Duodenal mucosa (tissue), 2 donors: ENCODE measurements at regions not wholly inside any gene's neighbourhood (a gene's known extent, or its start where the extent isn't known, plus 50 kb on each side); places are given as distances from the start of the nearest gene placed in this dataset.
"Not testable (repeated sequence)": the region's sequence is repeated elsewhere in the genome, so short reads cannot be mapped to it uniquely, and the experiment has no call there.

Experiments used
- H3K27ac ChIP-seq: one replicate; pipeline ENCODE4 v1.7.0; 2013; ENCODE audit warnings: low read depth, low read length
- H3K27me3 ChIP-seq, 2 donors: one replicate each; pipeline ENCODE4 v1.7.0; 2013; ENCODE audit warnings: low read length in 2 of 2, control low read depth in 1 of 2; ENCODE audit not compliant: insufficient read depth in 2 of 2, control insufficient read depth in 1 of 2
- H3K36me3 ChIP-seq, 2 donors: one replicate each; pipeline ENCODE4 v1.7.0; 2013; ENCODE audit warnings: low read length in 2 of 2, control low read depth in 1 of 2; ENCODE audit not compliant: insufficient read depth in 2 of 2, control insufficient read depth in 1 of 2
- H3K4me1 ChIP-seq, 2 donors: one replicate each; pipeline ENCODE4 v1.7.0; 2013; ENCODE audit warnings: low read length in 2 of 2, control low read depth in 1 of 2; ENCODE audit not compliant: insufficient read depth in 2 of 2, control insufficient read depth in 1 of 2
- H3K4me3 ChIP-seq, 2 donors: one replicate each; pipeline ENCODE4 v1.7.0; 2013; ENCODE audit warnings: low read length in 2 of 2, low read depth in 1 of 2
- H3K9ac ChIP-seq, 2 donors: one replicate each; pipeline ENCODE4 v1.7.0; 2013; ENCODE audit warnings: low read length in 2 of 2, low read depth in 1 of 2
- H3K9me3 ChIP-seq, 2 donors: one replicate each; pipeline ENCODE4 v1.7.0; 2013; ENCODE audit warnings: low read length in 2 of 2, control low read depth in 1 of 2; ENCODE audit not compliant: control insufficient read depth in 1 of 2

DNA sequence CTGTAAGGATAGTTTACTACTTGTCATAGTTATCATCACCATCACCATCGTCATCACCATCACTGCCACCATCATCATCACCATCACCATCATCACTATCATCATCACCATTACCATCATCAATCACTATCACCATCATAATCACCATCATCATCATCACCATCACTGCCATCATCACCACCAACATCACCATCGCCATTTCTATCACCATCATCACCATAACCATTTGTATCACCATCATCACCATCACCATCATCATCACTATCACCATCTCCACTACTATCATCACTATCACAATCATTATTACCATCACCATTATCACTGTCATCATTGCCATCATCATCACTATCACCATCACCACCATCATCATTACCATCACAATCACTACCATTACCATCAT, 655.5 kb upstream of the DEFB115 start:
- Histone ChIP-seq H3K27ac (no peak overlapping the region), H3K4me3 (no peak overlapping the region), H3K36me3 (no peaks in the 10 kb centered on the region), H3K27me3 (no peaks in the 10 kb centered on the region), H3K4me1 (no peaks in the 10 kb centered on the region), H3K9me3 (peaks cover 0 to 10% of the 10 kb centered on the region in 2 donors), H3K9ac (no peak overlapping the region)

DNA sequence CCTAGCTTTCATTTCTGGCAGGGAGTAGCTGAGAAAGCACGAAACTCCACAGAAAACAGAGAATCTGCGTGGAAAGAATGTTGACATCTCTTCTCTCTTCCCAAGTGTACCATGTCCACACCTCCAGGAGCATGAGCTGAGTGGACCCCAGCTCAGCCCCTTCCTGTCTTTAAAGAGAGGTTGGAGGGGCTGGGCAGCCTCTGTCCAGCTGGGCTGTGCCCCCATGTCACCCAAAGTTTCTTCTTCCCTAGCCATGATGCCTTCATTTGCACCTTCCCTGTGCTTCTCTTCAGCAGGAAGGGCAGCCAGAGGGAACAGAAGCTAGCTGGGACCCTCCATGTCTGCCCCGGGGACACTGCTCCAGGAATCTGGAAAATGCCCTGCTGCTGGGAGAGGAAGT, 655.0 kb upstream of the DEFB115 start:
- no peaks in the 10 kb centered on the region for H3K27me3 ChIP-seq
- H3K27ac ChIP-seq, result no peak overlapping the region
- peaks cover 3 to 15% of the 10 kb centered on the region in 2 donors for H3K9me3 ChIP-seq
- H3K4me1 ChIP-seq, result no peaks in the 10 kb centered on the region
- no peak overlapping the region for H3K9ac ChIP-seq
- no peaks in the 10 kb centered on the region for H3K36me3 ChIP-seq
- no peak overlapping the region for H3K4me3 ChIP-seq

DNA sequence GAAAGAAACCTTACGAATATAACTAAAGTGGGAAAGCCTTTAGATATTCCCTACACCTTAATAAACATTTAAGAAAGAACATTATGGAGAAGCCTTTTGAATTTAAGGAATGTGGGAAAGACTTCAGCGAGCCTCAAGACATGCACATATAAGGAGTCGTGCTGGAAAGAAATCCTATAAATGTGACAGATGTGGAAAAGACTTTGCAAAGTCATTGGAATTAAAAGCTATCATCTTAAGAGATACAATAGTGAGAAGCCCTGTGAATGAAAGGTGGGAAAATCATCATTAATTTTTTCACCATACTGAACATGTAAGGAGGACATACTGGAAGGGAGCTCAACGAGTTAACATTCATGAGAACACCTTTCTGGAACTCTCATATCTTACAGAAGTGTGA, 650.5 kb upstream of the DEFB115 start:
- Histone ChIP-seq H3K27me3 (no peaks in the 10 kb centered on the region), H3K4me3 (no peak overlapping the region), H3K9ac (no peak overlapping the region), H3K9me3 (peaks cover 7 to 18% of the 10 kb centered on the region in 2 donors), H3K36me3 (no peaks in the 10 kb centered on the region), H3K4me1 (no peaks in the 10 kb centered on the region), H3K27ac (no peak overlapping the region)

DNA sequence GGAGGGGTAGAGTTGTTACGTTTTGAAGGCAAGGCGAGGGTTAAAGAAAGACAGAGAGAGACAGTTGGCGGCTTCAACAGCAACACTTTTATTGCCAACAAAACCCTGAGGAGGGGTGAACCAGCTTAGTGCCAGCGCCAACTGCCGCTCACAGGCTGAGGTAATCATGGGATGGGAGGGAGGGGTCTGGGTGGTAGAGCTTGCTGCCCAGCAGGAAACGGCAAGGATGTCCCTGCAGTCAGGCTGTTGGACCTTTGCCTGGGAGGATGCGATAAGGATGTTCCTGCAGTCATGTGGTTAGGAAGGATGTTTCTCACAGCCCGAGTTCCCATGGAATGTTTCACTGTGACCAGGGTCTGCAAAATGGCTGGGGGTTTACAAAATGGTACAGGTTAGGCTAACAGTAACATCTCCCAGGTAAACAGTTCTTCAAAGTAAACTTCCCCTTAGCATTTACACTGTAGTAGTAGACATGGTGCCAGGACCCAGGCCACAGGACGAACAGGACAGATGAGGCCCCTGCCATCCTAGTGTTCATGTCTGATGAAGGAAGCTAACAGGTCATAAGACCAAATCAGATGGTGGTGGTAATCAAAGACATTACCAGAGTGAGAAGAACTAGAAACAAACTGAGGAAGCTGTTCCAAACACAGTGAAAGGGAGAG, 647.3 kb upstream of the DEFB115 start:
- no peaks in the 10 kb centered on the region for H3K4me1 ChIP-seq
- H3K4me3 ChIP-seq, result no peak overlapping the region
- H3K9ac ChIP-seq, result no peak overlapping the region
- no peak overlapping the region for H3K27ac ChIP-seq
- no peaks in the 10 kb centered on the region for H3K27me3 ChIP-seq
- no peaks in the 10 kb centered on the region for H3K36me3 ChIP-seq
- peaks cover 7 to 18% of the 10 kb centered on the region in 2 donors for H3K9me3 ChIP-seq

DNA sequence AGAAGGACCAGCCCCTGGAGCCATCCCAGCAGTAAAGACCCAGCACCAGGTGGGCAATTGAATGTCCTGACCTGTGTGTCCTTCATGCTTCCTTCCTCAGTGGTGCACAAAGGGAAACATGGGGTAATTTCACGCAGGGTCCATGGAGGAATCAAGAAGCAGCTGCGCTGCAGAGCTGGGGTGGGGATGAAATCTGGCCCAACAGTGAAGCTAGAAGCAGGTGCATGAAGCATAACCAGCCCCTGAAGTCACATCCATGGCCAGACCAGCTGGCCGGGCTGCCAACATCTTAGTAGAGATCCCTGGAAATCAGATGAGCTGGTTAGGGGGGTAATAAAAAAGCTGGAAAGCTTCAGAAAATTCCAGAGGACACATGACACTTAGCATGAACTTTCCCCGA, 646.7 kb upstream of the DEFB115 start:
- no peak overlapping the region for H3K4me3 ChIP-seq
- no peaks in the 10 kb centered on the region for H3K27me3 ChIP-seq
- no peaks in the 10 kb centered on the region for H3K36me3 ChIP-seq
- no peak overlapping the region for H3K27ac ChIP-seq
- H3K9ac ChIP-seq, result no peak overlapping the region
- H3K9me3 ChIP-seq, result peaks cover 7 to 18% of the 10 kb centered on the region in 2 donors
- no peaks in the 10 kb centered on the region for H3K4me1 ChIP-seq

DNA sequence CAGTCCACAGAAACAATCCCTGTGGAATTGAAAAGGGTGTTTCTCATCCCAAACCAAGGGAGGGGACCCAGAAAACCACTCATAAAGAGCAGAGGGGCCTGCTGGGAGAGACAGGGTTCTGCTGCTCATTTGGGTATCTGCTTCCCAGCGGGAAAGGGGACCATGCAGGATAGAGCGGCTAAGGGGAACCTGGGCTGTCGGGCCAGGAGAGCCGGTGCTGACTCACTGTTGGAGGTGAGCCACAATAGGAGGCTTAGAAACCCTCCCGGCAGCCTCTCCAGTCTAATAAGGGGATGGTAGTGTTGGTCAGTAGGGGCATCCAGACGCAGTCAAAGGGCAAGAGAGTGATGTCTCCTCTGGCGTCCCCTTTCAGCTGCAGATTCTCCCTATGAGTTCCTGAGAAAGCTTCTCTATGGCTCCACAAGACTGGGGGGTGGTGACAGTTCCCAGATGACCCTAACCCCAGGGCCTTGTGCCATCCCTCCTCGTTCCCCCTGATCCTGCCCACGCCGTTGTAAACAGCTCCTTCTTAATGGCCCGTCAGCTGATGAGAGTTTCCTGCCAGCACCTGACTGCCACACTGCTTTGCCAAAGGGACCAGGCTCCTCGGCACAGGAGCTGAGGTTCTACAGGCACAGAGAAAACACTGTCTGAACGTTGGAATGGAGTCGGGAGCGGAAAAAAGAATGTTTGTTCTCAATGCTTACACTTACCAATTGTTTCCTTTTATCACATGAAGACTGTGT, 646.1 kb upstream of the DEFB115 start:
- Histone ChIP-seq H3K4me3 (no peak overlapping the region), H3K9me3 (peaks cover 7 to 13% of the 10 kb centered on the region in 2 donors), H3K36me3 (no peaks in the 10 kb centered on the region), H3K4me1 (no peaks in the 10 kb centered on the region), H3K27ac (no peak overlapping the region), H3K9ac (no peak overlapping the region), H3K27me3 (no peaks in the 10 kb centered on the region)

DNA sequence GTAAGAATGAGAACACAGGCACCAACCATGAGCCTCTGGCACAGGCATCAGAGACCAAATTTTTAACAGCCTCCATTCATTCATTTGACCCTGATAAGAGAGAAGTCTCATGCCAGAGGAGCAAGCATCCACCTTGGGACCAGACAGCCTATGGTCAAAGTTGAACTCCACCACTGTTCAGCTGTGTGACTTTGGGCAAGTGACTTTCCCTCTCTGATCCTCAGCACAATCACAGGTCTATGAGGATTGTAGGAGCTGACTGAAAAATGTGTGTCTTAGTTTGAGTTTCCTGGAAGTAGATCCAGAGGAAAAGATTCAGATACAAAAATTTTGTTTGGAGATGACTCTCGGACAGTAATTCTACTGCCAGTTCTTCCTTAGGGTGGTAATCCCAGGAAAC, 645.1 kb upstream of the DEFB115 start:
- no peak overlapping the region for H3K27ac ChIP-seq
- no peak overlapping the region for H3K4me3 ChIP-seq

DNA sequence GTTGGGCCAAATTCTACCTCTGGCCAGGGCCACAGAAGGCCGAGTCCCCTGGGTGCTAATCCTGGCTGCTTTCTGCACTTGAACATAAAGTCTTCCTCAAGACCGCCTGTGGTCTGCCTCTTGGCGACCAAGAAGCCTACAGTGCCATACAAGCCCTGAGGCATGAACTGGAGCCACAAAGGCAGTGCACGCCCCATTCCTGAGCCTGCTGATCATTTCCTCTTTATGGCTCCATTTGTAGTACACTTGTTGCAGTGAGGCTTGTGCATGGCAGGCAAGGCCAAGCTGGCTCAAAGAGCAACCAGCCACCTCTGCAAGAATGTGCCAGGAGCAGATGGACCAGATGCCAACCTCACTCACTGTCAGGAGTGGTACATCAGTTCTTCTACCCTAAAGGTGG, 636.1 kb upstream of the DEFB115 start:
- not testable (repeated sequence) for H3K27me3 ChIP-seq, H3K27ac ChIP-seq, H3K4me1 ChIP-seq, H3K9ac ChIP-seq, H3K4me3 ChIP-seq, H3K36me3 ChIP-seq, H3K9me3 ChIP-seq

More for the DNA sequence above, 645.1 kb upstream of the DEFB115 start:
- no peaks in the 10 kb centered on the region for H3K36me3 ChIP-seq
- H3K9me3 ChIP-seq, result peaks cover 4 to 5% of the 10 kb centered on the region in 2 donors
- H3K9ac ChIP-seq, result no peak overlapping the region
- no peaks in the 10 kb centered on the region for H3K4me1 ChIP-seq
- H3K27me3 ChIP-seq, result no peaks in the 10 kb centered on the region

DNA sequence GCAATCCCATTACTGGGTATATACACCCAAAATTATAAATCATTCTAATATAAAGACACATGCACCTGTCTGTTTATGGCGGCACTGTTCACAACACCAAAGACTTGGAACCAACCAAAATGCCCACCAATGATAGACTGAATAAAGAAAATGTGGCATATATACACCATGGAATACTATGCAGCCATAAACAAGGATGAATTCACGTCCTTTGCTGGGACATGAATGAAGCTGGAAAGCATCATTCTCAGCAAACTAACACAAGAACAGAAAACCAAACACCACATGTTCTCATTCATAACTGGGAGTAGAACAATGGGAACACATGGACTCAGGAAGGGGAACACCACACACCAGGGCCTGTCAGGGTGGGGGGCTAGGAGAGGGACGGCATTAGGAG, 633.2 kb upstream of the DEFB115 start:
- not testable (repeated sequence) for H3K9me3 ChIP-seq, H3K4me3 ChIP-seq, H3K9ac ChIP-seq, H3K27me3 ChIP-seq, H3K36me3 ChIP-seq, H3K4me1 ChIP-seq, H3K27ac ChIP-seq

DNA sequence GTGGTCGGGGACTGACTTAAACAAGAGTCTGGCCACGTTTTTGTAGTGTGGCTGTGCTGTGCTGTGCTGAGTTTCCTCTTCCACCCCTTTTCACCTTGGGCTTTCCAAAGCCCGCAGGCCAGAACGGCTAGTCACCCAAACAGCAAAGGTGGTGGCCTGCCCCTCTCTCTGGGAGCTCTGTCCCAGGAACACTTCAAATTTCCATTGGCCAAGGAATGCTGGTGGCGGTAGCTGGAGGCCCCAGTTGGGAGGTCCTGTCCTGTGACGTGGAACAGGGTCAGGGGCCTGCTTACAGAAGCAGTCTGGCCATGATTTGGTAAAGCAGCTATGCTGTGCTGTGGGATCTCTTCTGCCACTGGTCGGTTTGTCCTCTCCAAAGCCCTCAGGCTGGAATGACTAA, 628.1 kb upstream of the DEFB115 start:
- not testable (repeated sequence) for H3K9ac ChIP-seq, H3K27me3 ChIP-seq, H3K36me3 ChIP-seq, H3K4me1 ChIP-seq, H3K27ac ChIP-seq, H3K9me3 ChIP-seq, H3K4me3 ChIP-seq
